HG02943 (cell line): ENCODE measurements at regions not wholly inside any gene's neighbourhood (a gene's known extent, or its start where the extent isn't known, plus 50 kb on each side); places are given as distances from the start of the nearest gene placed in this dataset.

Experiments used
- ATAC-seq: cut with Tn5 transposase; IDR thresholded peaks from one replicate; pipeline ENCODE4 v1.9.1; 2021; ENCODE audit warnings: mild to moderate bottlenecking, low read depth, moderate library complexity; ENCODE audit not compliant: unreplicated experiment

DNA sequence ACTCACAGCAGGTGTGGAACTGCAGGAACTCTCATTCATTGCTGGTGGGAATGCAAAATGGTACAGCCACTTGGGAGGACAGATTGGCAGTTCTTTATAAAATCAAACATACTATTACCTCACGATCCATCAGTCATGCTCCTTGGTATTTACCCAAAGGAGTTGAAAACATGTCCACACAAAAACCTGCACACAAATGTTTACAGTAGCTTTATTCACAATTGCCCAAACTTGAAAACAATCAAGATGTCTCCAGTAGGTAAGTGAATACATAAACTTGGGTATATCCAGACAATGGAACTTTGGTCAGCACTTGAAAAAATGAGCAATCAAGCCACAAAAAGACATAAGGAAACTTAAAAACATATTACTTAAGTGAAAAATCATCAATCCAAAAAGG, 215.5 kb downstream of the IRX1 start:
- no peak for ATAC-seq

DNA sequence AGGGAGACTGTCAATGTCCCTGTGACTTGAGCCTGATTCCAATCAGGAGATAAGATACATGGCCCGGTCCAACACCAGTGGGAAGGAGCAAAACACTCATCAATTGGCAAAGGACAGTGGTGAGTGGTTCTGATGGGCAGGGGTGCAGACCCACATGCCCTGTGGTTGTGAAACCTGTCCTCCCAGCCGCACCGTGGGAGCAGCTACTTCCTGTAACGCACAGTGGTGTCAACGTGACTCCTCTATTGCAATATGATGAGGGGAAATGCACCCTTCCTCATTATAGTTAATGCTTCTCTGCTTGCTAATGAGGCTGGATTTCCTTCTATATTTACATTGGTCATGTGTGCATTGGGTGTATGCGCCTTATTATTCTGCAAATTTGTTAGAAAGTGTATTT, 223.0 kb downstream of the IRX1 start:
- no peak for ATAC-seq

DNA sequence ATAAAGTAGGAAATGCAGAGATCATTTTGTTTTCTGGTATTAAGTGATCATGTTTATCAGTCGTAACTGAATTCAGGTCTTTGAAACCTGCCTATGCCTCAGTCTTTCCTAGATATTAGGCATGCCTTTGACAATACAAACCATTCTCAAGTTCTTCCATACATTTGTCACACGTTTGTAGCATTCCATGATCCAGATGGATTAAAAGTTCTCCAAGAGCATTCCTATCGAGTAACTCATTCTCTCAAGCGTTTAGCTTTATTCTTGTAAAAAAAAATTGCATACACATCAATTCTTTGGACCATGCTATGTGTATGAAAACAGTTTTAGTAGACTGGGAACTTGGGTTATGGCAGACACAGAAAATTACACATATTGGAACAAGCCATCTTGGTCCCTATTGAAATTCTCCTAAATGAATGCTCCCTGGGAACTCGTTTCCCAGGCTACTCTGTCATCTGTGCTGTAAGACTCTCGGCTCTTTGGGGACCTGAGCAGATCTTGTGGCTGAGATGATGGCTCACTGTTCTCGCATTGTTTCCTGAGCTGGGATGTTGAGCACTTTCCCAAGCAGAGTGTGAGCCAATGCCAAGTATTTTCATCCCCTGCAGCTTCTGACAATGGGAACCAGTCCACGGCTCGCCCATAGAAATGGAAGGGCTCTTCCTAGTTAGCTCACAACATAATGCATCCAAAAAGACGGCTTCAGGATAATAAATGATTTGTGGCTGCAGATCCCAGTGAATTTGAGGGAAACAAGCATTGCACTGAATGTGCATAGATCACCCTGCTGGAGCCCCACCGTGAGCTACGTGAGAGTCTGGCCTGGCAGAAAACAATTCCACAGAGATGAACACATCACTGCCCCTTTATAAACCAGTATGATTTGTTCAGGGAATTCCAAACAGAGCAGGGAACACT, 230.2 kb downstream of the IRX1 start:
- ATAC-seq = no peak

DNA sequence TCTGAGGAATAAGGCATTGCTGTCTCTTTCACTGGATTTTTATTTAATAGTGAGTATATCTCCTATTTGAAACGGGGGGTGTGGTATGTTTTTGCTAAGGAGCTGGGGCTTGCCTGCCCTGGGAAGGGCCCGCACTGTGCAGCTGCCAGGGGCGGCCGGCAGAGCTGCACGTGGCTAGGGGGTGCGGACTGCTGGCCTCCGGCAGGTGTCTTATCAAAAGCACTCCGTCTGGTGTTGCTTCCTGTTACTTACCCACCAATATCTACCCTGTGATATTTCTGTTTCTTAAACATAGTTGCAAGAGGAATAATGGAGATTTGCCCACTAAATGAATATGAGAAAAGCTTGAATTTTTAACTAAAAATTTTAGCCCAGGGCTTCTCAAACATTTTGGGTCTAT, 232.0 kb downstream of the IRX1 start:
- no peak for ATAC-seq

DNA sequence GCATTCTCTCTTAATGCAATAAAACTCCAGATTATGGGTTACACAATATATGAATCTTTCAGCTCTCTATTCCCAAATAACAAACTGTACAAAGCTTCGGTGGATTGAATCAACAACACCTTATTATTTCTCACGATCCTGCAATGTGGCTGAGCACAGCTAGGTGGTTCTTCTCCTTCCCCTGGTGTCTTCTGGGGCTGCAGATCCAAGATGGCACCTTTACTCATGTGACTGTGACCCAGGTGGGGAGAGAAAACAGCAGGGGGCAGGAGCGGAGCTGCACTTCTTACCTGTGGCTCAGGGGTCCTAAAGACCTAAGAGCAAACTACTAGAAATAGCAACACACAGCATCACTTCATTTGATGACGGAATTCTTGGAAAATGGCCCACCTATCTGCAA, 233.1 kb downstream of the IRX1 start:
- no peak for ATAC-seq

DNA sequence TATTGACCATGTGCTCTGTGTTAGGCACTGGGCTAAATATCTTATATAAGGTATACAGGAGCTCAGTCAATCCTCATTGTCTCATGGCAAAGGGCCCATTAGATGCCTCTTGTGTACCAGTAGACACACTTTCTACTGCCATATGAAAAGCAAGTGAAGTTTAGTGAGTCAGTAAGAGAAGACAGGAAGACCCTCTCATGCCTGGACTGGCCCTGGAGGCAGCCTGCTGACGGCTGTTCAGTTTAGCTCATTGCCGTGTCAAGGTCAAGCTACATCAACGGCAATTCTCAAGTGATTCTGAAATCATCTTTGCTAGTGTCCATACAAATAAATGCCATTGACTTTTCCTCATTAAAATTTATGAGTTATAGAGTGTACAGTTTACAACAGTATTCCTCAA, 237.9 kb downstream of the IRX1 start:
- ATAC-seq = no peak

DNA sequence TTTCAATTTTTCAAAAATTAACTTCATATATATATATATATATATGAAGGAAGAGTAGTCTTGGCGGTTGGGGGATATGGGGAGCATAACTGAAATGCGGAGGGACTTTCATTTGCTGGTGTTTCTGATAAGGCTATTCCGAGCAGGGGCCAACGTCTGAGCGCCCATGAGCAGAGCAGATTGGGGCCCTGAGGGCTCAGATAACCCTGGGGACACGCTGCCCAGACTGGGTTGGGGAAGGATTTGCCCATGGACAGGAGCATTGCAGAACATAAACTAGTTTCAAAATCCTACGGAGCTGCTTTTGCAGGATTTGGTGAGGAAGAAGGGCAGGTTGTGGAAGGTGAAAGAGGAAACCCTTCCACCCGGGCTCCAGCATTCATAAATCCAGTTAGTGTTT, 240.2 kb downstream of the IRX1 start:
- no peak for ATAC-seq

DNA sequence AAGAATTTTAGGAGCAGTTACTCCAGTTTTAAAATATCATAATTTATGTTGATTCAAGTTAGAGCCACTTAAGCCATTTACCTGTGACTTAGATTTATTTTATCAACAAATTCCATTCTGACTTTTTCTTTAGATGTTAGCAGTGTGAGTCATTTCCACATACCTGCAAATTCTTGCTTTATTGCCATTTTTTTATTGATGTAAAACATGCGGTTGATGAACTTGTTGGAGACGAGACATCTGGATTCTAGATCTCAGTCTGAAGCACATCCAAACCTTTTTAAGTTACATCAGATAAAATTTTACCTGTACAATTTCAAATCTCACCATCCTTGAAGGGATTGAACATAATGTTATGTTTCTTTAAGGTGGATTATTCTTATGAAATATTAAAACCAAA, 240.9 kb downstream of the IRX1 start:
- ATAC-seq = no peak

DNA sequence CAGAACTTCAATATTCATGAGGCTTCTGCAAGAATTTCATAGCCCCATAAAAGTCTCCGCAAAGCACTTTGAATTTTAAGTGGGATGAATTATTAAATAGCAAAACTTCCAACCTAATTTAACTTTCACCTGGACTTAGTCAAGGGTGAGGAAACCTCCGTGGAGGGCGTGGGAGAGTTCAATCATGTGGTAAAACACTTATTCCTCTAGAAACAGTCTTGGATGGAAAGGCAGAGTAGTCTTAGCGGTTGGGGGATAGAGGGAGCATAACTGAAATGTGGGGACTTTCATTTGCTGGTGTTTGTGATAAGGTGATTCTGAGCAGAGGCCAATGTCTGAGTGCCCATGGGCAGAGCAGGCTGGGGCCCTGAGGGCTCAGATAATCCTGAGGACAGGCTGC, 241.9 kb downstream of the IRX1 start:
- no peak for ATAC-seq

DNA sequence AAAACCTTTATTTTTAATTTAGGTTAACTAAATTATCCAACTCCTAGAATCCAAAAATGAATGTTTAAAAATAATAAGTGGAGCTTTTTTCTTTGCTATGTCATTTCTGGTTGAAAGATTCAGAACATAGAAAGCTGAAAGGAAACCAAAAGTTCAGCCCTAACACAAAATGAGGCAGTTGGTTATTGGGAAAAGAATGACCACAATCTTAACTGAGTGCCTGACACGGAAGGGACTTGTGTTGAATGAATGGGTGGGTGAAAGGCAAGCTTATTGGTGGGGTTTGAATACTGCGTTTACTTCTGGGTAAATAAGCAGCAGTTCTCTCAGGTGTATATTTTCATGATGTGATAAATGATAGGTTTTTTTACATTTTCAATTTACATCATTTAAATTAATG, 243.5 kb downstream of the IRX1 start:
- no peak for ATAC-seq

DNA sequence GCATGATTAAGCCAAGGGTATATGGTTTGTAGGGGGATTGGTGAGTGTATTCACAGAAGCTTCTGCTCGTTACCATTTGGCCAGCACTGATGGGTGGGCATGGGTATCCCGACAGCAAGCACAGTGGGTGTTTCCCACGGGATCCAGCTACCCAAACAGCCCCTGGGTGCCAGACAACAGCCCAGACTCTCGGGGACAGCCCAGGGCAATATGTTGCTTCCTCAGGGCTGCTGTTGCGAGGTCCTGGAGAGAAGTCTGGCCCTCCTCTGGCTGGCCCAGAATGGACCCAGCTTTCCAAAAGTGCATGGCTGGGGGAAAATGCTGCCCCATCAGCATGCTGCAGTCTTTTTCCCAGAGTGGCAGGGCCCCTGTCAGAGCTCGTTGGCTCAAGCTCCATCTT, 247.0 kb downstream of the IRX1 start:
- ATAC-seq = no peak

DNA sequence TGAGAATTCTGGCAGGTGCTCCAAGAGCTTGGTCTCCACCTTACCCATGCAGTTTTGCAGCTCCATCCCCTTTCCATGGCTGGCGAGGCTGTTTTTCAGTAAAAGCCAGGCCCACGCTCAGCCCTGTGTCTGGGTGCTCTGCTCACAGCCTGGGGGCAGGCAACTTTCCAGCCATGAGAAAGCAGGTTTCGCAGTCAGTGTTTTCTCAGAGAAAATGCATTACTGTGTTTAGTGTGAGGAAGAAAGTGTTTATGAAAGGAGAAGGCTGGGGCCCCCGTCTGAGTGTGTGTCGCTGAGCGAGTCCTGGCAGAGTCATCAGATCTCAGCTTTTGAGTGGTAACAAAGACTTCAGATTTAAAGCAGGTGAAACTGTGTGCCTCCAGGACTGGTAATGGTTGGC, 248.1 kb downstream of the IRX1 start:
- no peak for ATAC-seq

DNA sequence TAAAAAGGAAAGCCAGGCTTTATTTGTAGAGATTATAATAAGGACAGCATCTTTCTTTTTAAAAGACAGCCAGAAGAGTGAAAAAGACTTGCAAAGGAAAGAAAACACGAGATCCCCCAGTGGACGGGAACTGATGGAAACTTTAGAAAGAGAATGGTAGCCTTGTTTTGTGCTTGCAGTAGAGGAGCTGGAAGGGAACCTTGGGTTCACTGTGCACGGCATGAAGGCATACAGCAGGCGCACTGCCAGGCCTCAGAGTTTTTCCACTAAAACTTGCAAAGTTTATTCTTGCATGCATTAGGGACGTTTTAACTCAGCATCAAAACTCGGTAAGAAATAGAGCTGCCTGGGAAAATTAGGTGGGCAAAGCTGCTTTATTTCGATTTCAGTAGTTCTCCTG, 248.6 kb downstream of the IRX1 start:
- no peak for ATAC-seq

DNA sequence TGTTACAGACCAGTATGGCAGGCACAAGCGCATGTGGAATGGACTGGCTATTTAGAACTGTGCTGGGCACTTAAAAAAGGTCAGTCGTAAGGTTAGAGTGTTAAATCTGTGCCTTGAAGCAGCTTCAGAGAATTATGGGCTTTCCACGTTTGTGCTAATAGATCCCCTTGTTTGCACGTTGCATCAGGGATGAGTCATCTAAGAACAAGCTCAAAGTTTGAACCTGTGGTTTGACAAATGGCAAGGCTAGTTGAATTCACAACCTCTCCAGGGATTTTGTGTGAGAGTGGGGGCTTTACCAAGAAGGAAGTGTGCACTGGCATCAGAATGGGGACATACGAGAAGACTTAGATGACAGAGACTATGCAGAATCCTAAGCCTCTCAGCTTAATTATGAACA, 249.6 kb downstream of the IRX1 start:
- ATAC-seq = no peak

DNA sequence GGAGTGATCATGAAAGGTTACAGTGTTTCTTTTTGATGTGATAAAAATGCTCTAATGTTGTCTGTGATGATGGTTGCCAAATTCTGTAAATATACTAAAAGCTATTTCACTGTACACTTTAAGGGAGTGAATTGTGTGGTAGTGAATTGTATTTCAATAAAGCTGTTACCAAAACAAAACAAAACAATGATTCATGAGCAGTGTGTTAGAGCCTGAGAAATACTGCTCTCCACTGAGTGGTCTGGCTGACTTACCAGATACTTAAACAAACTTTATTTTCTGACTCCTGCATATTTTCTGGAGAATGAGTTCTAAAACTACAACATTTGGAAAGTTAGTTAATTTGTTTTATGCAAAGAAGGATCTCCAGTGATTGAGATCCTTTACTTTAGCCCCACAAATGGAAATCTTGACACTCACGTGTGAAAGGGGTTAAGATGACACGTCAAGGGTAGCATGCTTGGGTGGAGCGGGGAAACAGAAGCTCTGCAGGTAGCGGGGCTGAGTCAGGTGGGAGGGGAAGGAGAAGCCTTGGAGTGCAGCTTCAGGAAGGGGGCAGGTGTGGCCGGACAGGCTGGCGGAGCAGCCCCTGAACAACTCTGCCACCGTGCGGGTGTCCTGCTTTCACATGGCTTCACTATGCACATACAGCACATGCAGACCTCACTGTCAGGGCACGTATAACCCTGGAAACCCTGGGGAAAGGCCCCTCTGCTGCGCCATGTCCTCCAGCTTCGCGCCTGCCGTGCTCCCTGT, 256.7 kb downstream of the IRX1 start:
- no peak for ATAC-seq

DNA sequence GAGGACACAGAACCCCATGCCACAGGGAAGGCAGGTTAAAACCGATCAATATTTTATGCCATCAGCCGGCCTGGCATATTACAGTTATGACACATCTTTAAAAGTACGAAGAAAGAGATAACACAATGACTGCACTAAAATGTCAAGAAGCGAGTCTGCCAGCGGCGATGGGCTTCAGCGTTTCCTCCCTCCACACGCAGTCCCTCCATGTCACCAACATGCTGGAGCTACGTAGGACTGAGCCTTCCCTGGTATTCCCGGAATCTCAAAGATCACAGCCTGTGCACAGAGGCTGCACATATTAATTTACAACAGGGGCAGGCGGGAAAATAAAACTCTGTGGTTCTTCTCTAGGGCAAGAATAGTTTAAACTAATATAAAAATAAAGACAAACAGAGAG, 257.7 kb downstream of the IRX1 start:
- no peak for ATAC-seq

DNA sequence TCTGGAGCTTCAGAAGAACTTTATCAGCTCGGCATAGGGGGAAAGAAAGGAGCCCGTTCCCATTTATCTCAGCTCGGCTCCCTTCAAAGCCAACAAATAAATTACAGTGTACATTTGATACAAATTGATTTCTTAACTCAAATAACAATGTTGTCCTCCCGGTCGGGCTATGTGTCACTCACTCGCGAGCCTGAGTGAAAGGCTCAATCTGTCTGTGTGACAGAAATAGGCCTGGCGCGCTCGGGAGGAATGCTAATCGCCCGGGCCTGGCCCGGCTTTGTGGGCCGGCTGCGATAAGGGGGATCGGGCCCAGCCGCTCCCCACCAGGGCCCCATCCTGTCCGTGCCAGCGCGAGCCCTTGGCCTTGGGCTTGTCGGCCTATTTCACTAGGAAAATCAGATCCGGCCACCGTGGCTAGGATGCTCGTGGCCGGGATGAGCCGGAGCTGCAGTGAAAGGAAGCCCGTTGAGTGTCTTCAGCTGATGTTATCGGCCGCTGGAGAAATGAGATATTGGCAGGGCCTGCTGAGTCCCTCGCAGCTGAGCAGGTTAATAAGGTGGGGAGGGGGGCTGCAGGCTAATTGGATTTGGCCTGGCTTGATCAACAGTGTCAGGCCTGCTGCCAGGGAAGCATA, 258.7 kb downstream of the IRX1 start:
- ATAC-seq = no peak

DNA sequence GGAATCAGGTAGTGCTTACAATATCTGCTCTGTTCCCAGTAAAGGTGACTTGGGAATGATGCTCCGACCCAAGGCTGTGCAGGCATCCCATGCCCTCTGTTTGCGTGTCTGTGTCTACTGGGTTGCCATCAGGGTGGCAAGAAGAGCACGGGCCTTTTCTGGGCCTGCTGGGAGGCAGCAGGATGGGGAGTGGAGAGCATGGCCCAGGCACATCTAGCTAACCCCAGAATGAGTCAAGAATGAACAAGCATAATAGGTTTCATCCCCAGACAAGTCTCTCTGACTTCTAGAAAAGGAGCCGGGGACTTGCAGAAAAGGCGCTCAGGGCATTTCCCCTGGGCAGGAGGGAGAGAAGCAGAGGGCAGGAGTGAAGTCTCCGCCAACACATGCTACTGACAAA, 260.4 kb downstream of the IRX1 start:
- ATAC-seq = no peak

DNA sequence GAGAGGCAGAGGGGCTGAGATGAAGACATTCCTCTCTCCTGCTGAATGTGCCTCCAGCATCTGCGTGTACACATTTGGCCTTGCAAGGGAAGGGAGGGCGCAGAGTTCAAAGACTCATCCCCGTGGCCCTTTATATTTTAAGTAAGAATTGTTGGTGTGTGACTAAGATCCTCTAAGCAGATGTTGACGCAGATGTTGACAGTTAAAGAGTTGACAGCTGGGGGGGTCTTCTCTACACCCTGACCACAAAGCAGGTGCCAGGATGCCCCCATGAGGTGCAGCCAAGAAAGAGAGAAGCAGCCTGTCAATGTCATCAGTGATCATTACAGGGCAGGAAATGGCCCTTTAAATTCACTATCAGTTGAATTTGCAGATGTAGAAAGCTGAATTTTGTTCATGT, 262.9 kb downstream of the IRX1 start:
- no peak for ATAC-seq

DNA sequence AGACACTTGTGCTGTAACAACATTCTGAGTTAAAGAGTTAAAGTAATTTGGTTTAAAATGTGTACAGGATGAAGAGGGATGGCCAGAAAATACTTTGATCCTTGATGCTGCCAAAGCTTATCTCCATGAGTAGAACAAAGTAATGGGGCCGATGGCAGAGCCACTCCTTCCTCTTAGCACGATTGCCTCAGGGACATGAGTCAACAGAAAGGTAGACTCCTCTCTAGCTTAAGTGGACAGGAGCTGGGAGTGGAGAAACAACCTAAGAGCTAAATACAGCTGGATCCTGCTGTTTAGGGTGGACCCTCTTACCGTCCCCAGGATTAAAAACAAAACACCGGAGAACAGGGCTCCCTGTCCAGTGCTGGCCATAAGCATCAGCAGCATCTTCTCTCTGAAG, 267.3 kb downstream of the IRX1 start:
- ATAC-seq = no peak

DNA sequence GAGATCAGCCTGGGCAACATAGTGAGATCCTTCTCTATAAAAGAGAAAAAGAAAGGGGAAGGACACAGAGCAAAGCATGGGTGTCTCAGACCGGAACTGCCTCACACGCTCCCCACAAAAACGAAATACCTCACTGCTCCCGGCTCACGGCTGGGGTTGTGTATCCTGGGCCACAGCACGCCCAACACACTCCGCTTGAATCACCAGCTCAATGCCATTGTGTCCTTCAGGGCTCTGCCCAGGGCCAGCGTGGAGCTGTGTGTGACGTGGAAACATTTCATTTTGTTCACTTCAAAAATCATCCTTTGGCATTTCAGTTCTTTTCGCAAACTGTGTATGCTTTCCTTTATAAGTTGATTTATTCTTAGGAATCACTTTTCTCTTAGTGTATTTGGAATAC, 279.5 kb downstream of the IRX1 start:
- ATAC-seq = no peak

DNA sequence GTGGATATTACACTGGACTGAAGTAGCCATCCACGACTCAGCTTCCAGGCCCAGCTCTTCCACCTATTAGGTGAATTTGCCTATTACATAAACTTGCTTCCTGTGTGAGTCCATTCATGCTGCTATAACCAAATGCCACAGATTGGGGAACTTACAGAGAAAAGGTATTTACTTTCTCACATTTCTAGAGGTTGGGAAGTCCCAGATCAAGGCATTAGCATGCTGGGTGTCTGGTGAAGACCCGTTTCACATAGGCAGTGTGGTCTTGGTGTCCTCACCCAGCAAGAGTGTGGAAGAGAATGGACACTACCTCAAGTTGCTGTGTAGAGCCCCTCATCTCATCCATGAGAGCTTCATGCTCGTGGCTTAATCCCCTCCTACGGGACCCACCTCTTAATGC, 282.6 kb downstream of the IRX1 start:
- no peak for ATAC-seq
